H9 (cell line): ENCODE measurements at regions not wholly inside any gene's neighbourhood (a gene's known extent, or its start where the extent isn't known, plus 50 kb on each side); places are given as distances from the start of the nearest gene placed in this dataset.

Source experiments
- DNase-seq: peaks from one replicate; pipeline ENCODE4 v3.0.0-alpha.2; 2017
- H2AFZ ChIP-seq: one replicate; pipeline ENCODE4 v1.6.1; 2013; ENCODE audit warnings: mild to moderate bottlenecking, low read length, control low read depth, moderate library complexity
- H2AK5ac ChIP-seq: 2 replicates; pipeline ENCODE4 v1.6.1; 2013; ENCODE audit warnings: low read length, control low read depth, mixed read lengths; ENCODE audit not compliant: insufficient read length
- H2BK120ac ChIP-seq: one replicate; pipeline ENCODE4 v1.6.1; 2013; ENCODE audit warnings: low read depth, mild to moderate bottlenecking, low read length, control low read depth, inconsistent platforms; ENCODE audit not compliant: poor library complexity, severe bottlenecking
- H2BK12ac ChIP-seq: 2 replicates; pipeline ENCODE4 v1.6.1; 2013; ENCODE audit warnings: low read length, control low read depth, mixed read lengths, low read depth; ENCODE audit not compliant: insufficient read length
- H2BK15ac ChIP-seq: 2 replicates; pipeline ENCODE4 v1.6.1; 2013; ENCODE audit warnings: low read depth, low read length, control low read depth
- H2BK20ac ChIP-seq: one replicate; pipeline ENCODE4 v1.6.1; 2013; ENCODE audit warnings: low read depth, mild to moderate bottlenecking, low read length, control low read depth, inconsistent platforms; ENCODE audit not compliant: poor library complexity, severe bottlenecking
- H2BK5ac ChIP-seq: 2 replicates; pipeline ENCODE4 v1.6.1; 2013; ENCODE audit warnings: low read length, control low read depth, mixed read lengths; ENCODE audit not compliant: insufficient read length
- H3K14ac ChIP-seq: 2 replicates; pipeline ENCODE4 v1.6.1; 2013; ENCODE audit warnings: low read length, control low read depth; ENCODE audit not compliant: insufficient read depth
- H3K18ac ChIP-seq: 2 replicates; pipeline ENCODE4 v1.6.1; 2013; ENCODE audit warnings: low read depth, mild to moderate bottlenecking, mixed read lengths, low read length, control low read depth; ENCODE audit not compliant: insufficient read length
- H3K23ac ChIP-seq: 2 replicates; pipeline ENCODE4 v1.6.1; 2013; ENCODE audit warnings: low read length, control low read depth, mixed read lengths, low read depth; ENCODE audit not compliant: insufficient read length
- H3K23me2 ChIP-seq: 2 replicates; pipeline ENCODE4 v1.6.1; 2013; ENCODE audit warnings: low read depth, mild to moderate bottlenecking, mixed read lengths, low read length, control low read depth; ENCODE audit not compliant: insufficient read length, poor library complexity, severe bottlenecking
- H3K27ac ChIP-seq: 2 replicates; pipeline ENCODE4 v1.5.1; 2013; ENCODE audit warnings: low read length, control low read depth, mixed read lengths, low read depth; ENCODE audit not compliant: insufficient read length
- H3K27me3 ChIP-seq: 2 replicates; pipeline ENCODE4 v1.6.1; 2013; ENCODE audit warnings: low read length, control low read depth, inconsistent platforms; ENCODE audit not compliant: insufficient read depth
- H3K4ac ChIP-seq: 2 replicates; pipeline ENCODE4 v1.6.1; 2013; ENCODE audit warnings: low read depth, mild to moderate bottlenecking, control low read depth, inconsistent platforms, low read length, moderate library complexity
- H3K4me1 ChIP-seq: 2 replicates; pipeline ENCODE4 v1.6.1; 2013; ENCODE audit warnings: low read length, control low read depth, inconsistent platforms; ENCODE audit not compliant: insufficient read depth
- H3K4me2 ChIP-seq: 2 replicates; pipeline ENCODE4 v1.6.1; 2013; ENCODE audit warnings: low read length, control low read depth, mixed read lengths; ENCODE audit not compliant: insufficient read length, insufficient read depth
- H3K56ac ChIP-seq: 2 replicates; pipeline ENCODE4 v1.6.1; 2013; ENCODE audit warnings: low read depth, mild to moderate bottlenecking, mixed read lengths, low read length, control low read depth; ENCODE audit not compliant: insufficient read length
- H3K79me1 ChIP-seq: 2 replicates; pipeline ENCODE4 v1.6.1; 2013; ENCODE audit warnings: low read depth, mild to moderate bottlenecking, moderate library complexity, low read length, control low read depth, inconsistent platforms; ENCODE audit not compliant: insufficient read depth, poor library complexity, severe bottlenecking
- H3K79me2 ChIP-seq: 2 replicates; pipeline ENCODE4 v1.6.1; 2013; ENCODE audit warnings: low read length, control low read depth, inconsistent platforms; ENCODE audit not compliant: insufficient read depth
- H3K9ac ChIP-seq: 2 replicates; pipeline ENCODE4 v1.6.1; 2013; ENCODE audit warnings: low read length, control low read depth, mixed read lengths; ENCODE audit not compliant: insufficient read length; ENCODE audit errors: extremely low read depth
- H3K9me3 ChIP-seq: one replicate; pipeline ENCODE4 v1.6.1; 2013; ENCODE audit warnings: low read depth, low read length, inconsistent platforms; ENCODE audit not compliant: control insufficient read depth
- H3T11ph ChIP-seq: one replicate; pipeline ENCODE4 v1.6.1; 2013; ENCODE audit warnings: mild to moderate bottlenecking, low read length, control low read depth, inconsistent platforms
- H4K20me1 ChIP-seq: one replicate; pipeline ENCODE4 v1.6.1; 2013; ENCODE audit not compliant: control insufficient read depth, insufficient read length, insufficient read depth
- H4K5ac ChIP-seq: 2 replicates; pipeline ENCODE4 v1.6.1; 2013; ENCODE audit warnings: low read depth, mild to moderate bottlenecking, mixed read lengths, low read length, control low read depth; ENCODE audit not compliant: insufficient read length
- H4K8ac ChIP-seq: replicated peaks from 2 replicates; pipeline ENCODE4 v1.6.1; 2013; ENCODE audit warnings: low read length, control low read depth, mixed read lengths, low read depth; ENCODE audit not compliant: insufficient read length
- H4K91ac ChIP-seq: 2 replicates; pipeline ENCODE4 v1.6.1; 2013; ENCODE audit warnings: low read depth, mild to moderate bottlenecking, moderate library complexity, mixed read lengths, low read length, control low read depth; ENCODE audit not compliant: insufficient read length
- H3K27ac Mint-ChIP-seq, 3 experiments: 2 replicates in 2 of 3; 3 replicates in 1 of 3; pipeline ENCODE4 v1.8.0; 2020 to 2021; ENCODE audit warnings: mixed read lengths in 3 of 3, mild to moderate bottlenecking in 1 of 3, moderate library complexity in 1 of 3
- H3K27me3 Mint-ChIP-seq: 2 replicates; pipeline ENCODE4 v1.8.0; 2021; ENCODE audit warnings: low read depth, mild to moderate bottlenecking, moderate library complexity, mixed read lengths
- H3K36me3 Mint-ChIP-seq, 3 experiments: 2 replicates in 2 of 3; 3 replicates in 1 of 3; pipeline ENCODE4 v1.8.0; 2020 to 2021; ENCODE audit warnings: low read depth in 3 of 3, mixed read lengths in 3 of 3; ENCODE audit not compliant: insufficient read depth in 1 of 3
- H3K4me1 Mint-ChIP-seq, 2 experiments: 2 replicates each; pipeline ENCODE4 v1.8.0; 2020; ENCODE audit warnings: mixed read lengths in 2 of 2
- H3K4me3 Mint-ChIP-seq, 2 experiments: 2 replicates in 1 of 2; 3 replicates in 1 of 2; pipeline ENCODE4 v1.8.0; 2020 to 2021; ENCODE audit warnings: mild to moderate bottlenecking in 2 of 2, mixed read lengths in 2 of 2, moderate library complexity in 1 of 2
- H3K9me3 Mint-ChIP-seq, 2 experiments: 2 replicates in 1 of 2; 3 replicates in 1 of 2; pipeline ENCODE4 v1.8.0; 2020; ENCODE audit warnings: mild to moderate bottlenecking in 2 of 2, mixed read lengths in 2 of 2, moderate library complexity in 1 of 2
- WGBS: extraction: QIAGEN DNeasy Blood & Tissue Kit; methylation state at CpG from one replicate; pipeline ENCODE4 v1.1.7; 2013; ENCODE audit warnings: missing lambda C conversion rate, low lambda C conversion rate, mixed read lengths; ENCODE audit not compliant: insufficient read length; ENCODE audit errors: extremely low coverage; 5-methylcytosine and 5-hydroxymethylcytosine counted together
- TF ChIP-seq, protein P1 (sequence below): fragments of 200-600 bp; sonication (generic); conservative IDR thresholded peaks from 3 replicates; pipeline ENCODE4 v1.8.0; 2021; ENCODE audit warnings: antibody characterized with exemption, mild to moderate bottlenecking

DNA sequence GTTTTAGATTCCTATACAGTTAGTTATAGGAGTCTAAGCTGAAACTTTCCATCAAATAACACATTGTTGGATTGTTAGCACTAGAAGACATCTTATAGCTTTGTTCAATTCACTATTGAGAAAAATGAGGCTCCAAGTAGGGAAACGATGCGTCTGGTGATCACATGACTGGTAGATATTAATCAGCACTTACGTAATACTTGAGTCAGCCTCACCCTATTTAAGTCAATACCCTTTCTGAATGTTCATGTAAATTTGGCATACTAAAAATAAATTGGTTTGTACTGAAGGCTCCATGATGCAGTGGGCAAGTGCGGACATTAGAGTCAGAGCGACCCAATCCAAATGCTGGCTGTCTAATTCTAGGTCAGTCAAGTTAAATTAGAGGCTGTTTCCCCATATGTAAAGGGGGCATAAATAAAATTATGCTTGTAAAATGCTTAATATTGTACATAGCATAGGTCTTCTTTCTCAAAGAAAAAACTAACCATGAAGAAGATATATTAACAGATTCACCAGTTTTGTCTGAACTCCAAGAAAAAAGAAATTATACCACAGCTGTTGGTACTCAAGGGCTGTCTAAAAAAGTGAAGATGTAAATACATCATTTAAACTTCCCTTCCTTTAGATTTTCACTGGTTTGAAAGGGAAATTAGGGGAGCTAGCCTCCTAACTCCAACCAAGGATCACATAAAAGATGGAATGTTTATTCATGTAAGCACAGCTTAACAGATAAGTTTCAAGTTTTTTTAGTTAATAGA is 406.6 kb upstream of the TLE4 start:
- no peaks in the 10 kb centered on the region; the same call in 1 of the 2 replicates for H3K27me3 Mint-ChIP-seq
- Histone ChIP-seq H4K8ac (no peak overlapping the region), H3K79me1 (no peaks in the 10 kb centered on the region), H2AFZ (no peak overlapping the region), H2BK20ac (no peak overlapping the region), H2BK5ac (no peak overlapping the region), H3K9me3 (no peaks in the 10 kb centered on the region), H2BK15ac (no peak overlapping the region), H4K20me1 (no peaks in the 10 kb centered on the region), H3K9ac (no peak overlapping the region), H3K4me1 (no peaks in the 10 kb centered on the region), H4K91ac (no peak overlapping the region), H3K27ac (no peak overlapping the region), H3K56ac (no peak overlapping the region), H3T11ph (no peak overlapping the region), H3K4me2 (no peak overlapping the region), H2BK12ac (no peak overlapping the region), H3K4ac (no peak overlapping the region), H2BK120ac (no peak overlapping the region), H3K23ac (no peak overlapping the region), H3K79me2 (no peaks in the 10 kb centered on the region), H4K5ac (no peak overlapping the region), H3K18ac (no peak overlapping the region), H2AK5ac (no peak overlapping the region), H3K27me3 (no peaks in the 10 kb centered on the region), H3K14ac (no peak overlapping the region), H3K23me2 (no peaks in the 10 kb centered on the region)
- no peak overlapping the region for H3K4me3 Mint-ChIP-seq
- no peaks in the 10 kb centered on the region for H3K4me1 Mint-ChIP-seq
- H3K36me3 Mint-ChIP-seq: no peaks in the 10 kb centered on the region
- H3K9me3 Mint-ChIP-seq: no peaks in the 10 kb centered on the region
- H3K27ac Mint-ChIP-seq: no peak overlapping the region
- no peak for DNase-seq
- TF ChIP-seq, protein P1, sequence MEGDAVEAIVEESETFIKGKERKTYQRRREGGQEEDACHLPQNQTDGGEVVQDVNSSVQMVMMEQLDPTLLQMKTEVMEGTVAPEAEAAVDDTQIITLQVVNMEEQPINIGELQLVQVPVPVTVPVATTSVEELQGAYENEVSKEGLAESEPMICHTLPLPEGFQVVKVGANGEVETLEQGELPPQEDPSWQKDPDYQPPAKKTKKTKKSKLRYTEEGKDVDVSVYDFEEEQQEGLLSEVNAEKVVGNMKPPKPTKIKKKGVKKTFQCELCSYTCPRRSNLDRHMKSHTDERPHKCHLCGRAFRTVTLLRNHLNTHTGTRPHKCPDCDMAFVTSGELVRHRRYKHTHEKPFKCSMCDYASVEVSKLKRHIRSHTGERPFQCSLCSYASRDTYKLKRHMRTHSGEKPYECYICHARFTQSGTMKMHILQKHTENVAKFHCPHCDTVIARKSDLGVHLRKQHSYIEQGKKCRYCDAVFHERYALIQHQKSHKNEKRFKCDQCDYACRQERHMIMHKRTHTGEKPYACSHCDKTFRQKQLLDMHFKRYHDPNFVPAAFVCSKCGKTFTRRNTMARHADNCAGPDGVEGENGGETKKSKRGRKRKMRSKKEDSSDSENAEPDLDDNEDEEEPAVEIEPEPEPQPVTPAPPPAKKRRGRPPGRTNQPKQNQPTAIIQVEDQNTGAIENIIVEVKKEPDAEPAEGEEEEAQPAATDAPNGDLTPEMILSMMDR: no peak
- WGBS: no CpG with 5 or more reads among the region's 5 CpGs
